ENCODE measurements at regions not wholly inside any gene's neighbourhood (a gene's known extent, or its start where the extent isn't known, plus 50 kb on each side); places are given as distances from the start of the nearest gene placed in this dataset.

- TF ChIP-seq EZH2 (IDR thresholded peaks at IDR 0.05; ENCODE audit: insufficient read depth, poor library complexity, severe bottlenecking) (no peak), EZH2phosphoT487 (IDR thresholded peaks at IDR 0.05; ENCODE audit: insufficient read depth, low read depth) (no peak)
Measured at GRCh38 chr12:86788661-86789060, 532.5 kb upstream of the MGAT4C start.
